Lung (tissue), 11 donors: ENCODE measurements at regions not wholly inside any gene's neighbourhood (a gene's known extent, or its start where the extent isn't known, plus 50 kb on each side); places are given as distances from the start of the nearest gene placed in this dataset.

Experiments used
- ATAC-seq: fragments of 200-7000 bp; cut with Tn5 transposase; one replicate; pipeline ENCODE4 v1.9.1; 2020; ENCODE audit warnings: moderate number of reproducible peaks; ENCODE audit not compliant: insufficient read depth, low FRiP score
- DNase-seq, 3 donors: peaks; one replicate each; pipeline ENCODE4 v3.0.0-alpha.2; 2013 to 2017
- H3K27ac ChIP-seq, 2 donors: one replicate each; pipeline ENCODE4 v1.5.1; 2013; ENCODE audit warnings: mild to moderate bottlenecking in 2 of 2, moderate library complexity in 2 of 2, control low read depth in 1 of 2, inconsistent platforms in 1 of 2, low read depth in 1 of 2, low read length in 1 of 2
- H3K27me3 ChIP-seq, 3 donors: one replicate each; pipeline ENCODE4 v1.5.1; 2013; ENCODE audit warnings: low read length in 2 of 3; ENCODE audit not compliant: control insufficient read depth in 3 of 3, insufficient read depth in 3 of 3
- H3K36me3 ChIP-seq, 4 donors: one replicate each; pipeline ENCODE4 v1.5.1; 2013; ENCODE audit warnings: low read length in 4 of 4, mild to moderate bottlenecking in 1 of 4, moderate library complexity in 1 of 4; ENCODE audit not compliant: control insufficient read depth in 4 of 4, insufficient read depth in 4 of 4
- H3K4me1 ChIP-seq, 5 donors: one replicate each; pipeline ENCODE4 v1.5.1; 2013; ENCODE audit warnings: low read length in 5 of 5, mild to moderate bottlenecking in 2 of 5, moderate library complexity in 1 of 5; ENCODE audit not compliant: control insufficient read depth in 5 of 5, insufficient read depth in 5 of 5
- H3K4me3 ChIP-seq: one replicate; pipeline ENCODE4 v1.5.1; 2013; ENCODE audit warnings: mild to moderate bottlenecking, control low read depth, moderate library complexity
- H3K9ac ChIP-seq, 2 donors: one replicate each; pipeline ENCODE4 v1.5.1; 2013; ENCODE audit warnings: low read length in 2 of 2, control low read depth in 1 of 2; ENCODE audit not compliant: insufficient read depth in 1 of 2
- H3K9me3 ChIP-seq, 4 donors: one replicate each; pipeline ENCODE4 v1.5.1; 2013; ENCODE audit warnings: low read length in 3 of 4, mild to moderate bottlenecking in 1 of 4, moderate library complexity in 1 of 4; ENCODE audit not compliant: control insufficient read depth in 4 of 4, insufficient read depth in 3 of 4
- CTCF ChIP-seq: IDR thresholded peaks from 2 replicates; pipeline ENCODE4 v1.5.1; 2012; ENCODE audit warnings: mild to moderate bottlenecking; ENCODE audit errors: control extremely low read depth, extremely low read depth
- WGBS, 2 donors: extraction: QIAGEN DNeasy Blood & Tissue Kit; methylation state at CpG; one replicate each; pipeline ENCODE4 v1.1.7; 2013; 5-methylcytosine and 5-hydroxymethylcytosine counted together
- donor health status: control.
- donor health status: control.
- donor health status: Bipolar disorder and iron deficiency.
- donor health status: healthy.
- donor health status: DM: yes; HTN: yes; CAD: no.

DNA sequence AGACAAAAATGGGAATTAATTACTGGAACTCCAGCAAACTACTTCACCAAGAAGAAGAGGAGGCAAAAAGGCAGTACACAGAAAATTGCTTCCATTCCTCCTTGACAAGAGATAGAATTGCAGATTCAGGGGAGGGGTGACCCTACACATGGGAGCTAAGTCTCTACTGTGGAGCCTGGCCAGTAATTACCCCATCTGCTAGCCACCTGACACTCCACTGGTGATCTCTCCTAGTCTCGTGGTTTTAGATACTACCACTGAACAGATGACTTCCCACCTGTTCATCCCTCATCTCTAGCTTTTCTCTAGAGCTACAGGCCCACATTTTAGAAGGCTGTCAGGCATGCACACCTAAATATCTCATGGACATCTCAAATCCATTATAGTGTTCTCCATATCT lies 224.3 kb upstream of the NR2F2 start:
- no peak for ATAC-seq
- Histone ChIP-seq H3K9me3 (peaks cover 0 to 1% (median 0%) of the 10 kb centered on the region in 4 donors), H3K27me3 (no peaks in the 10 kb centered on the region), H3K4me1 (no peaks in the 10 kb centered on the region), H3K27ac (no peak overlapping the region), H3K9ac (no peak overlapping the region), H3K36me3 (no peaks in the 10 kb centered on the region), H3K4me3 (no peak overlapping the region)
- no peak for DNase-seq
- no peak for TF ChIP-seq CTCF
- WGBS, 2 donors, result 82 to 83% methylated on average over 1 of the region's 1 CpG

DNA sequence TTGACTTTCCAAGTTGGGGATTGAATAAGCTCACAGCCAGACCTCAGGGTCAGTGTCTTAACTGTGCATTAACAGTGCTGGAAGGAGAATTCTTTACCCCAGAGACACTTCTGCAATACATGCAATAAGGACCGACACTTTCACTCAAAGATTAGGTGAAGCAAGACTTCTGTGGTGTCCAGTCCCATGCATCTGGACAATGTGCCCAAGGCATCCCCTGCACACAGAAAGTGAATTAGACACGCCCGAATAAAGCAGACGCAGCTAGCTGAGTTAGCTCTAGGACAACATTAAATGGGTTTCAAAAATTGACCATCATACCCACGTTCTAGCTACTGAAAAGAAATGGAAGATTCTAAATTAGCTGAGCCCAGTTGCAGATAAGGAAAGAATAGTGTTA lies 223.9 kb upstream of the NR2F2 start:
- H3K36me3 ChIP-seq, result no peaks in the 10 kb centered on the region

GRCh38 chr15:96107916-96108315 lies 222.6 kb upstream of the NR2F2 start:
- DNase-seq (no peak), ATAC-seq (no peak)
- Histone ChIP-seq H3K4me3 (no peak overlapping the region), H3K36me3 (no peaks in the 10 kb centered on the region), H3K27ac (no peak overlapping the region), H3K9ac (no peak overlapping the region), H3K4me1 (no peaks in the 10 kb centered on the region), H3K9me3 (peaks cover 0 to 1% (median 0%) of the 10 kb centered on the region in 4 donors), H3K27me3 (no peaks in the 10 kb centered on the region)
- TF ChIP-seq CTCF, result no peak
- WGBS, 2 donors, result 80 to 94% methylated on average over 2 of the region's 2 CpGs

More for the DNA sequence above, 223.9 kb upstream of the NR2F2 start:
- DNase-seq, result no peak
- H3K4me3 ChIP-seq, result no peak overlapping the region
- TF ChIP-seq CTCF, result no peak
- no peak overlapping the region for H3K27ac ChIP-seq
- peaks cover 0 to 1% (median 0%) of the 10 kb centered on the region in 4 donors for H3K9me3 ChIP-seq
- 90 to 91% methylated on average over 5 of the region's 5 CpGs for WGBS, 2 donors
- H3K4me1 ChIP-seq, result no peaks in the 10 kb centered on the region
- ATAC-seq, result no peak
- no peak overlapping the region for H3K9ac ChIP-seq
- no peaks in the 10 kb centered on the region for H3K27me3 ChIP-seq

- Histone ChIP-seq H3K4me3 (no peak overlapping the region), H3K4me1 (no peaks in the 10 kb centered on the region), H3K27ac (no peak overlapping the region), H3K9me3 (peaks cover 0 to 1% (median 0%) of the 10 kb centered on the region in 4 donors), H3K27me3 (no peaks in the 10 kb centered on the region), H3K9ac (no peak overlapping the region), H3K36me3 (no peaks in the 10 kb centered on the region)
- TF ChIP-seq CTCF, result no peak
- DNase-seq (no peak), ATAC-seq (no peak)
- WGBS, 2 donors, result 93% methylated on average over 5 of the region's 5 CpGs
Measured at GRCh38 chr15:96108405-96108804, 222.1 kb upstream of the NR2F2 start.
